ENCODE measurements at regions not wholly inside any gene's neighbourhood (a gene's known extent, or its start where the extent isn't known, plus 50 kb on each side); places are given as distances from the start of the nearest gene placed in this dataset.

- TF ChIP-seq CTCF (IDR thresholded peaks at IDR 0.05): no peak
- TF ChIP-seq POLR2A (IDR thresholded peaks at IDR 0.05): no peak
These were observed 765.6 kb upstream of the B3GALT2 start for GRCh38 chr1:193951984-193952383.
